Esophagus muscularis mucosa (tissue), 4 donors: ENCODE measurements at regions not wholly inside any gene's neighbourhood (a gene's known extent, or its start where the extent isn't known, plus 50 kb on each side); places are given as distances from the start of the nearest gene placed in this dataset.
A peak's percentile ranks its signal among the peaks of the same experiment; 100 is the strongest.

Experiments used
- DNase-seq: peaks from one replicate; pipeline ENCODE4 v3.0.0-alpha.2; 2017; ENCODE audit errors: extremely low spot score
- H3K27ac ChIP-seq, 4 donors: fragments of 200-600 bp; sonication (generic); replicated peaks in 1 of 4; 1 replicate in 3 of 4; 2 replicates in 1 of 4; pipeline ENCODE4 v1.5.1; 2016 to 2019; ENCODE audit warnings: mild to moderate bottlenecking in 1 of 4
- H3K27me3 ChIP-seq, 4 donors: fragments of 200-600 bp; sonication (generic); one replicate each; pipeline versions ENCODE4 v1.5.1 to v1.6.0; 2016 to 2019
- H3K36me3 ChIP-seq, 4 donors: fragments of 200-600 bp; sonication (generic); one replicate each; pipeline ENCODE4 v1.5.1; 2016 to 2019
- H3K4me1 ChIP-seq, 4 donors: fragments of 200-600 bp; sonication (generic); one replicate each; pipeline ENCODE4 v1.5.1; 2016 to 2019
- H3K4me3 ChIP-seq, 4 donors: fragments of 200-600 bp; sonication (generic); 1 replicate in 2 of 4; 2 replicates in 2 of 4; pipeline ENCODE4 v1.5.1; 2016 to 2019; ENCODE audit warnings: mild to moderate bottlenecking in 4 of 4, moderate library complexity in 1 of 4
- H3K9me3 ChIP-seq, 4 donors: fragments of 200-600 bp; sonication (generic); 1 replicate in 3 of 4; 2 replicates in 1 of 4; pipeline ENCODE4 v1.5.1; 2016 to 2019
- EP300 ChIP-seq: sonication (generic); formaldehyde crosslinking; IDR thresholded peaks from one replicate; pipeline ENCODE4 v1.6.1; 2017; ENCODE audit warnings: antibody characterized with exemption
- POLR2A ChIP-seq: fragments of 450-650 bp; IDR thresholded peaks from one replicate; pipeline ENCODE4 v1.6.1; 2017; ENCODE audit warnings: antibody characterized with exemption, moderate library complexity, mild to moderate bottlenecking, low read depth
- POLR2AphosphoS5 ChIP-seq, 2 donors: sonication (generic); formaldehyde crosslinking; IDR thresholded peaks; one replicate each; pipeline ENCODE4 v1.6.1; 2017; ENCODE audit warnings: antibody characterized with exemption in 2 of 2
- WGBS: methylation state at CpG from one replicate; pipeline ENCODE4 v1.1.5; 2018; 5-methylcytosine and 5-hydroxymethylcytosine counted together
- intact Hi-C: fragments of 100-400 bp; cut with DNase I; formaldehyde crosslinking; loops from one replicate; pipeline ENCODE4 v1.15.1; 2023
- TF ChIP-seq, protein P1 (sequence below), 3 experiments: fragments of 200-600 bp in 2 of 3; fragments of 450-650 bp in 1 of 3; sonication (generic) in 2 of 3; IDR thresholded peaks; one replicate each; pipeline ENCODE4 v1.5.1; 2017 to 2019; ENCODE audit warnings: antibody characterized with exemption in 3 of 3, mild to moderate bottlenecking in 2 of 3, moderate library complexity in 1 of 3

- intact Hi-C loops, result no loop called here
Measured at GRCh38 chr14:104341532-104342434, 203.4 kb downstream of the KIF26A start.

DNA sequence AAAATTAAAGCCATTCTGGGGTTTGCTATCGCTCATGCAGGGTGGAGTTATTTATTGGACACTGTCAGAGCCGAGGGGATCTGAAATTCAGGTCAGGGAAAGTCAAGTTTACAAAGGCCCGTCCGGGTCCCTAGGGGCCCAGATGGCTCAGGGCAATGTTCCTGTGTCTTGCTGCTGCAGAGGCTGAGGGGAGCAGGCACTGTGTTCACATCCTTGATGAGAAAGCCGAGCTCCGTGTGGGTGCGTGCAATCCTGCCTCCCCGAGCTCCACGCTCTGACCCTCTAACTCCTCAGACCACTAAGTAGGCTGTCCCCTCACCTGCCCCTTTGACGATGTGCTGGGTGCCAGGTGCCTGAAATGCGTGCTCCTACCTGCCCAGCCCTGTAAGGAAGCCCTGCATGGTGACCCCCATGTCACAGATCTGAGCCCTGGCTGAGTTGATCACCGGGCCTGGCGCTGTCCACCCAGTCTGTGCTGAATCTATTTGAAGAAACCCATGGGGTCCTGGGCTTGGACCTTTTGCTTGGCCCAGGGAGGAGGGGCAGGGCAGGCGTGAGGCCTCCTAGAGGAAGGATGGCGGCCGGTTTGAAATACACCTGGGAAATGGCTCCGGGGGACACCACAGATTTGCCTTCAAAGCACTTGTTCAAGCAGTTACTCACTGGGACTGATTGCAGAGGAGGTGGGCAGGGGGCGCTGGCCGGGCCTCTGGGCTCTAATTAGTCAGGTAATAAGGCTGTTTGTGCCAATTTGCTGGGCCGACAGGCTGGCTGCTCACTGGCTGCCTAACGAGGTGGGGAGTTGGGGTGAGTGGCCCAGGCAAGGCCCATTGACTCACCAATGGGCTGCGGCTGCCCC lies 204.3 kb downstream of the KIF26A start:
- TF ChIP-seq EP300 (no peak), POLR2AphosphoS5 (IDR thresholded peaks at IDR 0.05) (no peak), POLR2A (no peak)
- TF ChIP-seq, protein P1, sequence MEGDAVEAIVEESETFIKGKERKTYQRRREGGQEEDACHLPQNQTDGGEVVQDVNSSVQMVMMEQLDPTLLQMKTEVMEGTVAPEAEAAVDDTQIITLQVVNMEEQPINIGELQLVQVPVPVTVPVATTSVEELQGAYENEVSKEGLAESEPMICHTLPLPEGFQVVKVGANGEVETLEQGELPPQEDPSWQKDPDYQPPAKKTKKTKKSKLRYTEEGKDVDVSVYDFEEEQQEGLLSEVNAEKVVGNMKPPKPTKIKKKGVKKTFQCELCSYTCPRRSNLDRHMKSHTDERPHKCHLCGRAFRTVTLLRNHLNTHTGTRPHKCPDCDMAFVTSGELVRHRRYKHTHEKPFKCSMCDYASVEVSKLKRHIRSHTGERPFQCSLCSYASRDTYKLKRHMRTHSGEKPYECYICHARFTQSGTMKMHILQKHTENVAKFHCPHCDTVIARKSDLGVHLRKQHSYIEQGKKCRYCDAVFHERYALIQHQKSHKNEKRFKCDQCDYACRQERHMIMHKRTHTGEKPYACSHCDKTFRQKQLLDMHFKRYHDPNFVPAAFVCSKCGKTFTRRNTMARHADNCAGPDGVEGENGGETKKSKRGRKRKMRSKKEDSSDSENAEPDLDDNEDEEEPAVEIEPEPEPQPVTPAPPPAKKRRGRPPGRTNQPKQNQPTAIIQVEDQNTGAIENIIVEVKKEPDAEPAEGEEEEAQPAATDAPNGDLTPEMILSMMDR (IDR thresholded peaks at IDR 0.05), result no peak
- Histone ChIP-seq H3K4me3 (no peak overlapping the region), H3K27me3 (peaks cover 0 to 61% (median 0%) of the 10 kb centered on the region in 4 donors), H3K4me1 (peaks cover 0 to 7% (median 0%) of the 10 kb centered on the region in 4 donors), H3K27ac (no peak overlapping the region), H3K9me3 (peaks cover 0 to 12% (median 7%) of the 10 kb centered on the region in 4 donors), H3K36me3 (no peaks in the 10 kb centered on the region)
- intact Hi-C loops, result no loop called here
- 66% methylated on average over 15 of the region's 22 CpGs for WGBS
- no peak for DNase-seq

More at GRCh38 chr14:104341532-104342434, 203.4 kb downstream of the KIF26A start:
- peaks cover 0 to 57% (median 0%) of the 10 kb centered on the region in 4 donors for H3K27me3 ChIP-seq
- no peak for TF ChIP-seq POLR2AphosphoS5 (IDR thresholded peaks at IDR 0.05)
- TF ChIP-seq EP300, result no peak
- no peak for TF ChIP-seq POLR2A
- TF ChIP-seq, protein P1 (IDR thresholded peaks at IDR 0.05), result peak in 1 of 3 experiments; percentile 13
- H3K4me1 ChIP-seq, result peaks cover 0 to 7% (median 0%) of the 10 kb centered on the region in 4 donors
- no peak overlapping the region for H3K4me3 ChIP-seq
- peaks cover 0 to 17% (median 7%) of the 10 kb centered on the region in 4 donors for H3K9me3 ChIP-seq
- WGBS, result 51% methylated on average over 24 of the region's 27 CpGs
- no peaks in the 10 kb centered on the region for H3K36me3 ChIP-seq
- no peak for DNase-seq
- H3K27ac ChIP-seq, result no peak overlapping the region

DNA sequence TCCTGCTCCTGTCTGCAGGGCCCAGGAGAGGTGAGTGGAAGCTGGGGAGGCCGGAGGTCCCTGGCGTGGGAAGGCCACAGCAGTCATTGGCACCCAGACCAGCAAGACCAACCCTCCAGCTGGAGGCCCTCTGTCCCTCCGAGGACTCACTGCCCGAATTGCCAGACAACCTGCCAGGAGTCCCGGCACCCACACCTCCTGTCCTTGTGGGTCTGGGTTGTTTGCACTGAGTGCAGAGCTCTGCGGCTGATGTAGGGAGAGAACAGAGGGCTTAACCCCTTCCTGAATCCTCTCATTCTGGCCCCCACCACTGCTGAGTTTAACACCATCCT lies 204.9 kb downstream of the KIF26A start:
- peaks cover 0 to 8% (median 4%) of the 10 kb centered on the region in 4 donors for H3K9me3 ChIP-seq
- intact Hi-C loops, result no loop called here
- TF ChIP-seq POLR2AphosphoS5 (IDR thresholded peaks at IDR 0.05), result no peak
- TF ChIP-seq, protein P1 (IDR thresholded peaks at IDR 0.05), result no peak
- TF ChIP-seq EP300, result no peak
- no peak for TF ChIP-seq POLR2A
- 72% methylated on average over 3 of the region's 6 CpGs for WGBS
- H3K27ac ChIP-seq, result no peak overlapping the region
- peaks cover 0 to 61% (median 0%) of the 10 kb centered on the region in 4 donors for H3K27me3 ChIP-seq
- H3K4me1 ChIP-seq, result peaks cover 0 to 7% (median 0%) of the 10 kb centered on the region in 4 donors
- DNase-seq, result no peak
- H3K4me3 ChIP-seq, result no peak overlapping the region
- no peaks in the 10 kb centered on the region for H3K36me3 ChIP-seq

- 80% methylated on average over 9 of the region's 11 CpGs for WGBS
- intact Hi-C loops, result no loop called here
Measured at GRCh38 chr14:104343690-104344640, 205.6 kb downstream of the KIF26A start.

More at GRCh38 chr14:104343690-104344640, 205.6 kb downstream of the KIF26A start:
- Histone ChIP-seq H3K36me3 (no peaks in the 10 kb centered on the region), H3K4me1 (peaks cover 0 to 7% (median 0%) of the 10 kb centered on the region in 4 donors), H3K9me3 (peaks cover 0 to 1% (median under 1%) of the 10 kb centered on the region in 4 donors), H3K4me3 (no peak overlapping the region), H3K27me3 (peaks cover 0 to 61% (median 0%) of the 10 kb centered on the region in 4 donors), H3K27ac (no peak overlapping the region)
- TF ChIP-seq, protein P1 (IDR thresholded peaks at IDR 0.05), result no peak
- TF ChIP-seq EP300, result no peak
- TF ChIP-seq POLR2AphosphoS5 (IDR thresholded peaks at IDR 0.05), result no peak
- no peak for TF ChIP-seq POLR2A
- DNase-seq, result no peak
